CD4-positive, alpha-beta T cell (primary cell): ENCODE measurements at regions not wholly inside any gene's neighbourhood (a gene's known extent, or its start where the extent isn't known, plus 50 kb on each side); places are given as distances from the start of the nearest gene placed in this dataset.

Experiments
- ATAC-seq: fragments of 200-7000 bp; cut with Tn5 transposase; one replicate; pipeline ENCODE4 v1.10.0; 2022; ENCODE audit warnings: mild to moderate bottlenecking; ENCODE audit not compliant: poor library complexity
- CTCF ChIA-PET: fragments of 350-600 bp; sonication (Branson Sonifier 250); formaldehyde crosslinking; loops from one replicate; lab custom pipeline; 2021; ENCODE audit warnings: antibody characterized with exemption, inconsistent platforms; lab: Charles Lee
- POLR2A ChIA-PET: fragments of 350-600 bp; sonication (Branson Sonifier 250); formaldehyde crosslinking; loops from one replicate; lab custom pipeline; 2021; ENCODE audit warnings: antibody characterized with exemption, inconsistent platforms; lab: Charles Lee
- DNase-seq, 14 experiments: peaks; one replicate each; pipeline ENCODE4 v3.0.0-alpha.2; 2013 to 2020; ENCODE audit warnings: mixed read lengths in 2 of 14
- H3K27ac ChIP-seq, 2 donors: one replicate each; pipeline versions ENCODE4 v1.5.1 to v1.7.0; 2013; ENCODE audit warnings: low read length in 2 of 2, low read depth in 1 of 2, mild to moderate bottlenecking in 1 of 2
- H3K27me3 ChIP-seq, 2 experiments: 1 replicate in 1 of 2; 2 replicates in 1 of 2; pipeline versions ENCODE4 v1.6.1 to v1.7.0; 2013; ENCODE audit warnings: low read length in 2 of 2, control low read depth in 1 of 2, mild to moderate bottlenecking in 1 of 2, moderate library complexity in 1 of 2; ENCODE audit not compliant: insufficient read depth in 2 of 2, control insufficient read depth in 1 of 2
- H3K36me3 ChIP-seq: one replicate; pipeline ENCODE4 v1.6.1; 2013; ENCODE audit warnings: low read length, control low read depth; ENCODE audit not compliant: insufficient read depth
- H3K4me1 ChIP-seq: one replicate; pipeline ENCODE4 v1.6.1; 2013; ENCODE audit warnings: low read length, control low read depth; ENCODE audit not compliant: insufficient read depth
- H3K4me3 ChIP-seq: one replicate; pipeline ENCODE4 v1.5.1; 2013; ENCODE audit warnings: mild to moderate bottlenecking, low read length, moderate library complexity
- H3K9me3 ChIP-seq, 2 experiments: 1 replicate in 1 of 2; 2 replicates in 1 of 2; pipeline versions ENCODE4 v1.6.1 to v1.7.0; 2013; ENCODE audit warnings: low read length in 2 of 2, mild to moderate bottlenecking in 2 of 2, control low read depth in 1 of 2, moderate library complexity in 1 of 2; ENCODE audit not compliant: control insufficient read depth in 1 of 2, insufficient read depth in 1 of 2
- H3K27ac Mint-ChIP-seq: one replicate; pipeline ENCODE4 v1.8.0; 2020; ENCODE audit warnings: mixed read lengths
- H3K27me3 Mint-ChIP-seq: one replicate; pipeline ENCODE4 v1.8.0; 2021; ENCODE audit warnings: mixed read lengths
- H3K36me3 Mint-ChIP-seq: one replicate; pipeline ENCODE4 v1.8.0; 2021; ENCODE audit warnings: low read depth, mixed read lengths
- H3K4me1 Mint-ChIP-seq: one replicate; pipeline ENCODE4 v1.8.0; 2021; ENCODE audit warnings: low read depth, mixed read lengths
- H3K4me3 Mint-ChIP-seq: one replicate; pipeline ENCODE4 v1.8.0; 2020; ENCODE audit warnings: mild to moderate bottlenecking, mixed read lengths
- H3K9me3 Mint-ChIP-seq: one replicate; pipeline ENCODE4 v1.8.0; 2020; ENCODE audit warnings: mixed read lengths
- CTCF ChIP-seq: fragments of 200-600 bp; IDR thresholded peaks from one replicate; pipeline ENCODE4 v1.8.0; 2022; ENCODE audit warnings: antibody characterized with exemption, mild to moderate bottlenecking
- intact Hi-C, 2 experiments: fragments of 100-400 bp; cut with DNase I in 1 of 2; cut with micrococcal nuclease in 1 of 2; formaldehyde crosslinking; loops; one replicate each; pipeline versions ENCODE4 v1.15.1 to v1.9.0; 2023 to 2025; cut with DNase I, micrococcal nuclease

GRCh38 chr1:195065437-195065836 lies 1542.8 kb downstream of the KCNT2 start:
- H3K9me3 ChIP-seq = peaks cover 0 to 3% of the 10 kb centered on the region in 2 experiments
- TF ChIP-seq CTCF = no peak
- Mint-ChIP-seq H3K9me3 (no peaks in the 10 kb centered on the region), H3K4me1 (no peaks in the 10 kb centered on the region), H3K27ac (no peak overlapping the region), H3K36me3 (no peaks in the 10 kb centered on the region), H3K4me3 (no peak overlapping the region), H3K27me3 (no peaks in the 10 kb centered on the region)
- H3K36me3 ChIP-seq = no peaks in the 10 kb centered on the region
- no peak for DNase-seq
- intact Hi-C loops = no loop called here
- ChIA-PET POLR2A (no interaction called here), CTCF (no interaction called here)
- H3K27ac ChIP-seq = no peak overlapping the region
- H3K4me3 ChIP-seq = no peak overlapping the region
- ATAC-seq = no peak
- H3K27me3 ChIP-seq = no peaks in the 10 kb centered on the region
- no peaks in the 10 kb centered on the region for H3K4me1 ChIP-seq

- no peak overlapping the region for H3K27ac Mint-ChIP-seq
- intact Hi-C loops = no loop called here
- H3K9me3 Mint-ChIP-seq = no peaks in the 10 kb centered on the region
- H3K4me3 Mint-ChIP-seq = no peak overlapping the region
- H3K27me3 ChIP-seq = no peaks in the 10 kb centered on the region
- ATAC-seq (no peak), DNase-seq (no peak)
- no peak for TF ChIP-seq CTCF
- H3K36me3 Mint-ChIP-seq = no peaks in the 10 kb centered on the region
- H3K36me3 ChIP-seq = no peaks in the 10 kb centered on the region
- H3K27me3 Mint-ChIP-seq = no peaks in the 10 kb centered on the region
- no peaks in the 10 kb centered on the region for H3K4me1 ChIP-seq
- peaks cover 0 to 3% of the 10 kb centered on the region in 2 experiments for H3K9me3 ChIP-seq
- ChIA-PET CTCF (no interaction called here), POLR2A (no interaction called here)
- no peaks in the 10 kb centered on the region for H3K4me1 Mint-ChIP-seq
- H3K27ac ChIP-seq = no peak overlapping the region
- no peak overlapping the region for H3K4me3 ChIP-seq
These were observed 1543.9 kb downstream of the KCNT2 start for GRCh38 chr1:195064358-195064757.

- Mint-ChIP-seq H3K36me3 (no peaks in the 10 kb centered on the region), H3K9me3 (no peaks in the 10 kb centered on the region), H3K27ac (no peak overlapping the region), H3K4me3 (no peak overlapping the region), H3K4me1 (no peaks in the 10 kb centered on the region), H3K27me3 (no peaks in the 10 kb centered on the region)
- POLR2A ChIA-PET = no interaction called here
- Histone ChIP-seq H3K4me3 (no peak overlapping the region), H3K9me3 (peaks cover 0 to 11% of the 10 kb centered on the region in 2 experiments), H3K27me3 (no peaks in the 10 kb centered on the region), H3K36me3 (no peaks in the 10 kb centered on the region), H3K27ac (no peak overlapping the region), H3K4me1 (no peaks in the 10 kb centered on the region)
- DNase-seq (peak in 1 of 14 experiments; percentile 8), ATAC-seq (no peak)
- TF ChIP-seq CTCF = no peak
- CTCF ChIA-PET = no interaction called here
- intact Hi-C loops = no loop called here
These were observed 1554.0 kb downstream of the KCNT2 start for GRCh38 chr1:195054217-195054687.
